GM21723 (cell line): ENCODE measurements at regions not wholly inside any gene's neighbourhood (a gene's known extent, or its start where the extent isn't known, plus 50 kb on each side); places are given as distances from the start of the nearest gene placed in this dataset.
"Not testable (repeated sequence)": the region's sequence is repeated elsewhere in the genome, so short reads cannot be mapped to it uniquely, and the experiment has no call there.

Source experiments
- ATAC-seq: cut with Tn5 transposase; IDR thresholded peaks from one replicate; pipeline ENCODE4 v1.9.1; 2021; ENCODE audit warnings: mild to moderate bottlenecking, moderate library complexity; ENCODE audit not compliant: unreplicated experiment

GRCh38 chr5:75951158-75951557, 132.0 kb upstream of the SV2C start:
- no peak for ATAC-seq

GRCh38 chr5:75948438-75948837, 134.7 kb upstream of the SV2C start:
- ATAC-seq: no peak

- no peak for ATAC-seq
Observed at GRCh38 chr5:75940418-75940817, 142.8 kb upstream of the SV2C start.

GRCh38 chr5:75935572-75935971, 147.6 kb upstream of the SV2C start:
- ATAC-seq: no peak

GRCh38 chr5:75933489-75933888, 149.7 kb upstream of the SV2C start:
- ATAC-seq: no peak

- ATAC-seq: no peak
Observed at GRCh38 chr5:75931175-75931574, 152.0 kb upstream of the SV2C start.

- ATAC-seq: no peak
Observed at GRCh38 chr5:75928992-75929391, 154.2 kb upstream of the SV2C start.

- no peak for ATAC-seq
Observed at GRCh38 chr5:75922480-75922879, 160.7 kb upstream of the SV2C start.

- ATAC-seq: no peak
Observed at GRCh38 chr5:75921011-75921410, 162.2 kb upstream of the SV2C start.

GRCh38 chr5:75916144-75916543, 167.0 kb upstream of the SV2C start:
- no peak for ATAC-seq

GRCh38 chr5:75909223-75909622, 174.0 kb upstream of the SV2C start:
- no peak for ATAC-seq

GRCh38 chr5:75907651-75908050, 175.5 kb upstream of the SV2C start:
- ATAC-seq: no peak

- no peak for ATAC-seq
Observed at GRCh38 chr5:75894482-75894881, 177.2 kb upstream of the POC5 start.

GRCh38 chr5:75891736-75892135, 174.5 kb upstream of the POC5 start:
- no peak for ATAC-seq

- no peak for ATAC-seq
Observed at GRCh38 chr5:75891020-75891419, 173.8 kb upstream of the POC5 start.

- no peak for ATAC-seq
Observed at GRCh38 chr5:75890546-75890945, 173.3 kb upstream of the POC5 start.

GRCh38 chr5:75886706-75887105, 169.5 kb upstream of the POC5 start:
- ATAC-seq: no peak

GRCh38 chr5:75885849-75886596, 168.8 kb upstream of the POC5 start:
- ATAC-seq: no peak

- ATAC-seq: no peak
Observed at GRCh38 chr5:75885321-75885720, 168.1 kb upstream of the POC5 start.

GRCh38 chr5:75869891-75870290, 152.7 kb upstream of the POC5 start:
- no peak for ATAC-seq

GRCh38 chr5:75862872-75863271, 145.6 kb upstream of the POC5 start:
- ATAC-seq: no peak

- not testable (repeated sequence) for ATAC-seq
Observed at GRCh38 chr5:75859621-75860020, 142.4 kb upstream of the POC5 start.

- no peak for ATAC-seq
Observed at GRCh38 chr5:75856056-75856455, 138.8 kb upstream of the POC5 start.
